Testis (tissue), 2 donors: ENCODE measurements at regions not wholly inside any gene's neighbourhood (a gene's known extent, or its start where the extent isn't known, plus 50 kb on each side); places are given as distances from the start of the nearest gene placed in this dataset.

ENCODE experiments used
- POLR2A ChIP-seq: fragments of 450-650 bp; IDR thresholded peaks from one replicate; pipeline ENCODE4 v1.6.1; 2017; ENCODE audit warnings: antibody characterized with exemption, mild to moderate bottlenecking, moderate library complexity
- TF ChIP-seq, protein P1 (sequence below), 3 experiments: fragments of 450-650 bp in 2 of 3; fragments of 200-600 bp in 1 of 3; sonication (generic) in 1 of 3; IDR thresholded peaks; one replicate each; pipeline ENCODE4 v1.5.1; 2016 to 2019; ENCODE audit warnings: antibody characterized with exemption in 3 of 3, mild to moderate bottlenecking in 2 of 3, moderate library complexity in 1 of 3

GRCh38 chr4:110816367-110816766 lies 193.5 kb upstream of the PITX2 start:
- TF ChIP-seq, protein P1, sequence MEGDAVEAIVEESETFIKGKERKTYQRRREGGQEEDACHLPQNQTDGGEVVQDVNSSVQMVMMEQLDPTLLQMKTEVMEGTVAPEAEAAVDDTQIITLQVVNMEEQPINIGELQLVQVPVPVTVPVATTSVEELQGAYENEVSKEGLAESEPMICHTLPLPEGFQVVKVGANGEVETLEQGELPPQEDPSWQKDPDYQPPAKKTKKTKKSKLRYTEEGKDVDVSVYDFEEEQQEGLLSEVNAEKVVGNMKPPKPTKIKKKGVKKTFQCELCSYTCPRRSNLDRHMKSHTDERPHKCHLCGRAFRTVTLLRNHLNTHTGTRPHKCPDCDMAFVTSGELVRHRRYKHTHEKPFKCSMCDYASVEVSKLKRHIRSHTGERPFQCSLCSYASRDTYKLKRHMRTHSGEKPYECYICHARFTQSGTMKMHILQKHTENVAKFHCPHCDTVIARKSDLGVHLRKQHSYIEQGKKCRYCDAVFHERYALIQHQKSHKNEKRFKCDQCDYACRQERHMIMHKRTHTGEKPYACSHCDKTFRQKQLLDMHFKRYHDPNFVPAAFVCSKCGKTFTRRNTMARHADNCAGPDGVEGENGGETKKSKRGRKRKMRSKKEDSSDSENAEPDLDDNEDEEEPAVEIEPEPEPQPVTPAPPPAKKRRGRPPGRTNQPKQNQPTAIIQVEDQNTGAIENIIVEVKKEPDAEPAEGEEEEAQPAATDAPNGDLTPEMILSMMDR (IDR thresholded peaks at IDR 0.05): no peak
- no peak for TF ChIP-seq POLR2A
